HCT116 (cell line): ENCODE measurements at regions not wholly inside any gene's neighbourhood (a gene's known extent, or its start where the extent isn't known, plus 50 kb on each side); places are given as distances from the start of the nearest gene placed in this dataset.

Source experiments
- ATAC-seq: fragments of 200-7000 bp; cut with Tn5 transposase; 2 replicates; pipeline ENCODE4 v1.9.1; 2020; ENCODE audit warnings: mild to moderate bottlenecking, moderate library complexity
- BruUV-seq: library from RNA; stranded (reverse); fragments of 400-500 nt; replicated peaks from 2 replicates; lab custom pipeline; 2021; lab: Mats Ljungman, UMichigan
- CTCF ChIA-PET: fragments of 300-600 bp; sonication (Branson Sonifier 250); formaldehyde crosslinking; loops from one replicate; lab custom pipeline; 2021; ENCODE audit warnings: antibody characterized with exemption; lab: Charles Lee
- POLR2A ChIA-PET: fragments of 300-600, 350-600 bp; sonication (Branson Sonifier 250); formaldehyde crosslinking; loops from one replicate; lab custom pipeline; 2021; ENCODE audit warnings: antibody characterized with exemption; lab: Charles Lee
- RAD21 ChIA-PET, 2 experiments: fragments of 300-600 bp; sonication (Branson Sonifier 250); formaldehyde crosslinking; loops; one replicate each; lab custom pipeline; 2023; ENCODE audit warnings: low total read pairs in 2 of 2; ENCODE audit not compliant: uncharacterized antibody in 2 of 2, unreplicated experiment in 2 of 2, low non-redundant PET in 1 of 2; lab: Charles Lee
- DNase-seq: peaks from one replicate; pipeline ENCODE4 v3.0.0-alpha.2; 2010; ENCODE audit warnings: low read depth, low spot score
- H2AFZ ChIP-seq: fragments of 200-600 bp; shearing (Covaris generic), sonication (generic); 2 replicates; pipeline ENCODE4 v1.6.1; 2017; ENCODE audit warnings: low read depth, mixed run types, mixed read lengths, antibody characterized with exemption, low read length; ENCODE audit not compliant: poor library complexity, severe bottlenecking
- H3K27ac ChIP-seq: 2 replicates; pipeline ENCODE4 v1.5.1; 2012; ENCODE audit warnings: low read depth, low read length
- H3K27me3 ChIP-seq: fragments of 200-600 bp; sonication (generic); 2 replicates; pipeline ENCODE4 v1.6.1; 2016; ENCODE audit warnings: mixed run types, low read length, mixed read lengths; ENCODE audit not compliant: insufficient read depth
- H3K36me3 ChIP-seq, 2 experiments: fragments of 200-500 bp in 1 of 2; fragments of 200-600 bp in 1 of 2; sonication (Bioruptor generic) in 1 of 2; sonication (generic) in 1 of 2; 2 replicates each; pipeline versions ENCODE4 v1.5.1 to v1.6.1; 2014 to 2016; ENCODE audit warnings: low read length in 2 of 2, inconsistent platforms in 1 of 2, mixed read lengths in 1 of 2, mixed run types in 1 of 2; ENCODE audit not compliant: insufficient read depth in 2 of 2, control insufficient read depth in 1 of 2
- H3K4me1 ChIP-seq, 2 experiments: fragments of 200-600 bp in 1 of 2; sonication (generic) in 1 of 2; 2 replicates each; pipeline versions ENCODE4 v1.5.1 to v1.6.1; 2012 to 2017; ENCODE audit warnings: low read length in 2 of 2, inconsistent platforms in 1 of 2, mild to moderate bottlenecking in 1 of 2, mixed read lengths in 1 of 2, mixed run types in 1 of 2, moderate library complexity in 1 of 2; ENCODE audit not compliant: insufficient read depth in 2 of 2, control insufficient read depth in 1 of 2
- H3K4me2 ChIP-seq: fragments of 200-600 bp; sonication (generic); 2 replicates; pipeline ENCODE4 v1.6.1; 2017; ENCODE audit warnings: mixed run types, low read length, mixed read lengths
- H3K4me3 ChIP-seq, 2 experiments: fragments of 200-600 bp in 1 of 2; sonication (generic) in 1 of 2; replicated peaks in 1 of 2; 2 replicates each; pipeline ENCODE4 v1.5.1; 2011 to 2016; ENCODE audit warnings: low read length in 2 of 2, control low read depth in 1 of 2, low read depth in 1 of 2, mild to moderate bottlenecking in 1 of 2, mixed read lengths in 1 of 2, mixed run types in 1 of 2
- H3K79me2 ChIP-seq: fragments of 200-600 bp; sonication (generic); 2 replicates; pipeline ENCODE4 v1.6.1; 2017; ENCODE audit warnings: mild to moderate bottlenecking, mixed run types, low read length, moderate library complexity, mixed read lengths; ENCODE audit not compliant: insufficient read depth
- H3K9ac ChIP-seq: fragments of 200-600 bp; sonication (generic); 2 replicates; pipeline ENCODE4 v1.6.1; 2016; ENCODE audit warnings: low read length, mixed read lengths
- H3K9me2 ChIP-seq: fragments of 200-600 bp; sonication (generic), shearing (Covaris generic); 2 replicates; pipeline ENCODE4 v1.6.1; 2017; ENCODE audit warnings: mixed run types, mild to moderate bottlenecking, moderate library complexity; ENCODE audit not compliant: insufficient read depth
- H3K9me3 ChIP-seq, 2 experiments: fragments of 200-500 bp in 1 of 2; fragments of 200-600 bp in 1 of 2; sonication (Bioruptor generic) in 1 of 2; sonication (generic) in 1 of 2; 2 replicates each; pipeline ENCODE4 v1.6.1; 2014 to 2017; ENCODE audit warnings: low read length in 2 of 2, mixed read lengths in 2 of 2, inconsistent platforms in 1 of 2, low read depth in 1 of 2, mild to moderate bottlenecking in 1 of 2, mixed run types in 1 of 2, moderate library complexity in 1 of 2; ENCODE audit not compliant: control insufficient read depth in 1 of 2, insufficient read depth in 1 of 2
- H4K20me1 ChIP-seq: fragments of 200-600 bp; sonication (generic), shearing (Covaris generic); 2 replicates; pipeline ENCODE4 v1.6.1; 2017; ENCODE audit warnings: mixed run types, mild to moderate bottlenecking, moderate library complexity; ENCODE audit not compliant: insufficient read depth
- CEBPB ChIP-seq: IDR thresholded peaks from 2 replicates; pipeline ENCODE4 v1.6.1; 2012; ENCODE audit warnings: low read depth
- CTCF ChIP-seq, 3 experiments: fragments of 200-600 bp in 1 of 3; sonication (generic) in 1 of 3; IDR thresholded peaks in 2 of 3; conservative IDR thresholded peaks in 1 of 3; 2 replicates each; pipeline ENCODE4 v1.5.1; 2012 to 2017; ENCODE audit warnings: low read depth in 2 of 3, low read length in 2 of 3, antibody characterized with exemption in 1 of 3, borderline replicate concordance in 1 of 3, control low read depth in 1 of 3, mild to moderate bottlenecking in 1 of 3, mixed read lengths in 1 of 3, mixed run types in 1 of 3, moderate library complexity in 1 of 3; ENCODE audit not compliant: insufficient read depth in 1 of 3
- EGR1 ChIP-seq: IDR thresholded peaks from 2 replicates; pipeline ENCODE4 v1.6.1; 2012; ENCODE audit warnings: low read depth
- EZH2phosphoT487 ChIP-seq: fragments of 200-600 bp; IDR thresholded peaks from 2 replicates; pipeline ENCODE4 v1.6.1; 2018; ENCODE audit warnings: antibody characterized with exemption, borderline replicate concordance
- JUND ChIP-seq: IDR thresholded peaks from 2 replicates; pipeline ENCODE4 v1.6.1; 2012
- POLR2A ChIP-seq: IDR thresholded peaks from 2 replicates; pipeline ENCODE4 v1.7.0; 2011; ENCODE audit warnings: borderline replicate concordance; ENCODE audit not compliant: insufficient read depth, insufficient read length; ENCODE audit errors: extremely low read depth
- POLR2AphosphoS5 ChIP-seq: IDR thresholded peaks from 2 replicates; pipeline ENCODE4 v1.6.1; 2011; ENCODE audit warnings: mild to moderate bottlenecking, low read depth, low read length, moderate library complexity
- RAD21 ChIP-seq: IDR thresholded peaks from 2 replicates; pipeline ENCODE4 v1.6.1; 2012; ENCODE audit warnings: low read depth, mild to moderate bottlenecking
- REST ChIP-seq: IDR thresholded peaks from 2 replicates; pipeline ENCODE4 v1.6.1; 2012; ENCODE audit warnings: low read depth
- SIN3A ChIP-seq: IDR thresholded peaks from 2 replicates; pipeline ENCODE4 v1.6.1; 2012; ENCODE audit warnings: low read depth
- SRF ChIP-seq: IDR thresholded peaks from 2 replicates; pipeline ENCODE4 v1.6.1; 2012; ENCODE audit warnings: low read depth
- TCF7L2 ChIP-seq: IDR thresholded peaks from 2 replicates; pipeline ENCODE4 v1.7.0; 2011; ENCODE audit warnings: borderline replicate concordance, inconsistent platforms; ENCODE audit not compliant: insufficient read depth, insufficient read length; ENCODE audit errors: extremely low read depth
- intact Hi-C: fragments of 100-400 bp; cut with micrococcal nuclease; formaldehyde crosslinking; loops from 2 replicates; pipeline ENCODE4 v1.10.0; 2022
- TF ChIP-seq, protein P1 (sequence below): IDR thresholded peaks from 2 replicates; pipeline ENCODE4 v1.6.1; 2012

GRCh38 chr6:68328156-68328555 lies 306.9 kb upstream of the ADGRB3 start:
- Histone ChIP-seq H3K9me3 (peaks cover 13 to 15% of the 10 kb centered on the region in 2 experiments; a peak in 3 of 4 replicates), H4K20me1 (no peaks in the 10 kb centered on the region), H3K4me1 (no peaks in the 10 kb centered on the region), H3K36me3 (no peaks in the 10 kb centered on the region), H3K4me2 (no peak overlapping the region), H3K27ac (no peak overlapping the region), H3K27me3 (no peaks in the 10 kb centered on the region), H3K4me3 (no peak overlapping the region), H3K9me2 (no peaks in the 10 kb centered on the region), H3K79me2 (no peaks in the 10 kb centered on the region), H3K9ac (no peak overlapping the region), H2AFZ (no peak overlapping the region)
- no peak for ATAC-seq
- ChIA-PET RAD21 (no interaction called here), POLR2A (no interaction called here), CTCF (no interaction called here)
- intact Hi-C loops: no loop called here
- TF ChIP-seq TCF7L2: no peak
- no peak for TF ChIP-seq RAD21
- TF ChIP-seq EGR1: no peak
- no peak for TF ChIP-seq SRF
- TF ChIP-seq EZH2phosphoT487: no peak
- no peak for TF ChIP-seq POLR2A
- no peak for TF ChIP-seq REST
- TF ChIP-seq JUND: no peak
- TF ChIP-seq CTCF (IDR thresholded peaks at IDR 0.05 in 2 of 3, conservative IDR thresholded peaks at IDR 0.05 in 1 of 3; ENCODE audit: borderline replicate concordance in 1 of 3, insufficient read depth in 1 of 3, low read depth in 2 of 3, low read length in 2 of 3): no peak
- TF ChIP-seq POLR2AphosphoS5: no peak
- TF ChIP-seq, protein P1, sequence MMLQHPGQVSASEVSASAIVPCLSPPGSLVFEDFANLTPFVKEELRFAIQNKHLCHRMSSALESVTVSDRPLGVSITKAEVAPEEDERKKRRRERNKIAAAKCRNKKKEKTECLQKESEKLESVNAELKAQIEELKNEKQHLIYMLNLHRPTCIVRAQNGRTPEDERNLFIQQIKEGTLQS: no peak
- TF ChIP-seq CEBPB: no peak
- no peak for TF ChIP-seq SIN3A
- no peak for DNase-seq
- no TSS peak for BruUV-seq
